Fibroblast of peridontal ligament (primary cell): ENCODE measurements at regions not wholly inside any gene's neighbourhood (a gene's known extent, or its start where the extent isn't known, plus 50 kb on each side); places are given as distances from the start of the nearest gene placed in this dataset.

Experiments
- DNase-seq: peaks from one replicate; pipeline ENCODE4 v3.0.0-alpha.2; 2010; ENCODE audit errors: extremely low read depth

- DNase-seq = no peak
Measured at GRCh38 chr1:25081496-25081895, 150.8 kb downstream of the SYF2 start.

GRCh38 chr1:25080294-25081209 lies 150.5 kb upstream of the RUNX3 start:
- peak; percentile 18 for DNase-seq

DNA sequence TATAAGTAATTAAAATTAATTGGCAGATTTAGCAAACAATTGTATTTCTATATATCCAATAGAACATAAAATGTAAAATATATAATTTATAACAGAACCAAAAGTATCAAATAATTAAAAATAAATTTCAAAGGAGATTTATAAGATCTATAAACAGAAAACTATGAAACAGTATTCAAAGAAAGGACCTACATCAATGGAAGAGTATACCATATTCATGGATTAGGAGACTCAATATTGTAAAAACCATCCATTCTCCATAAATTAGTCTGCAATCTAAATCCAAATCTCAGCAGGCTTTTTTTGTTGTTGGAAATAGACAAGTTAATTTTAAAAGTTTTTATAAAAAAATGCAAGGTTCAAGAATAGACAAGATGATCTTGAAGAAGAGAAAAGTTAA lies 149.0 kb upstream of the RUNX3 start:
- DNase-seq = no peak

- no peak for DNase-seq
Measured at GRCh38 chr1:25074351-25075227, 144.5 kb upstream of the RUNX3 start.

GRCh38 chr1:25073640-25074270 lies 143.7 kb upstream of the RUNX3 start:
- no peak for DNase-seq

- no peak for DNase-seq
Measured at GRCh38 chr1:25072461-25072860, 142.4 kb upstream of the RUNX3 start.

GRCh38 chr1:25068829-25069228 lies 138.8 kb upstream of the RUNX3 start:
- no peak for DNase-seq

DNA sequence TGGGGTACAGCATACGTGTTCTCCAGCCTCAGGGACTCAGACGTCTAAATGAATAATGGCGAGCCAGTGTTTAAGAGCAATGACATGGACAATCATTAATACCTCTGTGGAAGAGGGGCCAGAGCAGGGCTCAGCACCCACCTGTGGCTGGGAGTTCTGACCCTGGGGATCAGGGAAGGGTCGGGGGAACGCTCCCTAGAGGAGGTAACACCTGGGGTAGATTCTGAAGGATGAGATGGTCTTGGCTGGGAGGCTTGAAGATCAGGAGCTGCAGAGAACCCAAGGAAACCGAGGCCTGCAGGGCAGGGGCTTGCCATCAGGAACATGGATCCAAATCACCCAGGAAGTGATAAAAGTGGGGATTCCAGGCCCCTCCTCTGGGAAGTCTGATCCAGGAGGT lies 138.2 kb upstream of the RUNX3 start:
- DNase-seq = no peak

- DNase-seq = no peak
Measured at GRCh38 chr1:25067518-25068251, 137.6 kb upstream of the RUNX3 start.

DNA sequence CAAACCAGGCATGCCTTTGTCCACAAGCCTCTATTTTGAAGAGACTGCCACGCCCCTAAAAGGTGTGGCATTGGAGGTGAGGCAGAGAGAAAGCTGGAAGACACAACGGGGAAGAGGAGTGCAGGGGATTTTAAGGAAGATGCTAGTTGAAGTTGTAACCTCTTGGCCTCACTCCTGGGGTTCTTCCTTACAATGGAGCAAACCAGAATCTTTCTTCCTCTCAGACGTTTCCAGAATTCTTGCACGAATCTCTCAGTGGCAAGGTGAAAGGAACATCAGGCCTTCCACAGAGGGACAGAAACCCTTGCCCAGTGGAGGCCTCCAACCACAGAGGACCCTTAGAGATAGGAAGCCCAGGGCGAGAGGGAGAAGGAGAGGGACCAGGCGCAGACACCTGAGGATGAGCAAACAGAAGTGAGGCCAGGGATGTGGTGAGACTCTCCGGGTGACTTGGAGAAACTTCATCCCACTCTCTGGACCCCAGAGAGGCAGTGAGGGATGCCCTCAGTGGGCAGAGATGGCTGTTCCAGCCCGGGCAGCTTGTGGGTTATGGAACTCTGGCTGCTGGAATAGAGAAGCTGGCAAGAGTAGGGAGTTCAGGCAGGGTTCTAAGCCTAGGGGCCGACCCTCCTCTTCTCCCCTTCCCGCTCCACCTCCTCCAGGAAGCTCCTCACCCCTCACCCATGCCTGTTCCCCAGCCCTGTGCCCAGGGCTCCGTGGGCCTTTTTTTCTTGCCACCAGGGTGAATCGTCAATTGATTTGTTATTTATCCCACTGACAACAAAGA lies 136.8 kb upstream of the RUNX3 start:
- no peak for DNase-seq

GRCh38 chr1:25066256-25066655 lies 136.2 kb upstream of the RUNX3 start:
- DNase-seq = no peak

GRCh38 chr1:25065795-25066238 lies 135.7 kb upstream of the RUNX3 start:
- DNase-seq = peak; percentile 41

GRCh38 chr1:25065321-25065721 lies 135.2 kb upstream of the RUNX3 start:
- DNase-seq = no peak

- DNase-seq = no peak
Measured at GRCh38 chr1:25064465-25065240, 134.6 kb upstream of the RUNX3 start.

GRCh38 chr1:25063591-25064416 lies 133.7 kb upstream of the RUNX3 start:
- no peak for DNase-seq

- no peak for DNase-seq
Measured at GRCh38 chr1:25062621-25063255, 132.7 kb upstream of the RUNX3 start.

DNA sequence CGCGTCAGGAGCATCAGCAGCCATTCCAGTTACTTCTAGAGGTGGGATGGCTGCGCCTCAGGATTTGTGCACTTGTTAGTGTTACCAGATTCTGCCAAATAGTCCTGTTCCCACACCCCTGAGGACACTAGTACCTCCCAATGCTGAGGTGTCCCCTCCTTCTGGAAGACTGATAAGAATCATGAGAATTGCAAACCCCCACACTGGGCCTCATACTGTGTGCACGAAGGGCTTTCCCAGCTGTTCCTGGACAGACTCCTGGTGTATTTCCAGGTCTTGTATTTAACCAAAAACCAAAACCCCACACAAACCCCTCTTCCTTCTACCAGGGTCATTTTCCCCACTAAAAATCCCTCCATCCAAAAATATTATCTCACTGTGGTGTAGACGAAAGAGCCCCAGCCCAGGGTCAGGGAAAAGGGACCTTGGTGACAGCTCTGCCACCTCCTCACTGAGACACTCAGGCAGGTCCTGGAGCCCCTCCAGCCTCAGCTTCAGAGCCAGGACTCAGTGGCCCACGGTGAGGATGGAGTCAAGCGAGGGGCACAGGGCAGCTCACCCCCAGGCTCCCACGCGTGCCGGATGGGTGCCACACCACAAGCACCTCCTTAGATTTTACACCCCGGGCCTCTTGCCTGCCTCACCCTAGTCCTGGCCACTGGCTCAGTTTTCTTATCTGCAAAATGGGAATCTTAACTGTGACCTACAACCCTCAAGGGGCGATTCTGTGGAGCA lies 131.4 kb upstream of the RUNX3 start:
- DNase-seq = no peak

GRCh38 chr1:25057188-25057587 lies 127.1 kb upstream of the RUNX3 start:
- no peak for DNase-seq
